H1 (cell line): ENCODE measurements at regions not wholly inside any gene's neighbourhood (a gene's known extent, or its start where the extent isn't known, plus 50 kb on each side); places are given as distances from the start of the nearest gene placed in this dataset.

Experiments
- BCL11A ChIP-seq, 2 experiments: IDR thresholded peaks; one replicate each; pipeline ENCODE4 v1.6.1; 2011; ENCODE audit warnings: low read depth in 2 of 2, low read length in 2 of 2, mild to moderate bottlenecking in 2 of 2
- CREB1 ChIP-seq: IDR thresholded peaks from 2 replicates; pipeline ENCODE4 v1.6.1; 2012; ENCODE audit warnings: inconsistent platforms
- HDAC2 ChIP-seq, 2 experiments: fragments of 300-600 bp in 1 of 2; sonication (generic) in 1 of 2; IDR thresholded peaks; 2 replicates each; pipeline ENCODE4 v1.6.1; 2011 to 2012; ENCODE audit warnings: low read depth in 2 of 2, low read length in 2 of 2, mild to moderate bottlenecking in 2 of 2, moderate library complexity in 2 of 2, borderline replicate concordance in 1 of 2, inconsistent platforms in 1 of 2
- JUN ChIP-seq: IDR thresholded peaks from 2 replicates; pipeline ENCODE4 v1.6.1; 2011; ENCODE audit warnings: low read depth, mild to moderate bottlenecking, improper control_type of control experiment, low read length
- JUND ChIP-seq: IDR thresholded peaks from 2 replicates; pipeline ENCODE4 v1.6.1; 2011; ENCODE audit warnings: mild to moderate bottlenecking, improper control_type of control experiment, low read length
- POLR2A ChIP-seq, 2 experiments: IDR thresholded peaks; 1 replicate in 1 of 2; 2 replicates in 1 of 2; pipeline ENCODE4 v1.6.1; 2011; ENCODE audit warnings: low read depth in 2 of 2, low read length in 2 of 2, mild to moderate bottlenecking in 2 of 2; ENCODE audit errors: control extremely low read depth in 1 of 2
- RFX5 ChIP-seq: IDR thresholded peaks from 2 replicates; pipeline ENCODE4 v1.6.1; 2011; ENCODE audit warnings: low read depth, low read length, improper control_type of control experiment, borderline replicate concordance
- SUZ12 ChIP-seq: fragments of 200-600 bp; sonication (generic); IDR thresholded peaks from 2 replicates; pipeline ENCODE4 v1.6.1; 2012; ENCODE audit warnings: mild to moderate bottlenecking, inconsistent platforms, low read length, moderate library complexity, mixed read lengths
- TF ChIP-seq, protein P1 (sequence below), 3 experiments: IDR thresholded peaks; 1 replicate in 2 of 3; 2 replicates in 1 of 3; pipeline versions ENCODE4 v1.5.1 to v1.6.1; 2011; ENCODE audit warnings: low read length in 3 of 3, mild to moderate bottlenecking in 3 of 3, inconsistent platforms in 2 of 3, low read depth in 1 of 3, moderate library complexity in 1 of 3; ENCODE audit not compliant: insufficient read depth in 1 of 3; ENCODE audit errors: control extremely low read depth in 1 of 3
- TF ChIP-seq, protein P2 (sequence below): IDR thresholded peaks from 2 replicates; pipeline ENCODE4 v1.6.1; 2011; ENCODE audit warnings: low read depth, mild to moderate bottlenecking, low read length; ENCODE audit not compliant: insufficient read depth

DNA sequence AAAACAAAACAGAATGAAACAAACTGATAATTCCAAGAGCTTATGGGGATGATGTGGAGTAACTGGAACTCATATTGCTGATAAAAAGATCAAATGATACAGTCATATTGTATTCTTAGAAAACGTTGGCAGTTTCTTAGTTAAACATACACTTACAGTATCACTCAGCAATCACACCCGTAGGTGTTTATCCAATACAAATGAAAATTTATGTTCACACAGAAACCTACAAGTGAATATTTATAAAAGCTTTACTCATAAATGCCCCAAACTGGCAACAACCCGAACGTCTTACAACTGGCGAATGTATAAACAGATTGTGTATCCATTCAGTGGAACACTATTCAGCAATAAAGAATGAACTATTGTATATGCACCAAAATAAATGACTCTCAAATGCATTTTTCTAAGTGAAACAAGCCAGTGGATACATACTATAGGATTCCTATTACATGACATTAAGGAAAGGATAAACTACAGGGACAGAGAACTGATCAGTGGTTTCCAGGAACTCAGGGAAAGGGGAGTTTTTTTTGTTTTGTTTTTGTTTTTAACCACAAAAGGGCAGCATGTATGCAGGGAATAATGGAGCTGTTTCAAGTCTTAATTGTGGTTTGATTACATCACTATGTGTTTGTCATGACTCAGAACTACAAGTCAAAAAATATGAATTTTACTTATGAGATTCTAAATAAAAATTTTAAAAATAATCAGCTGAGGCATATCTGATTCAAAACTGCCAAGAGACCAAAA is 71.8 kb upstream of the NDUFB4 start:
- TF ChIP-seq HDAC2 (IDR thresholded peaks at IDR 0.05; ENCODE audit: borderline replicate concordance in 1 of 2, low read depth in 2 of 2, low read length in 2 of 2) (no peak), RFX5 (no peak), POLR2A (IDR thresholded peaks at IDR 0.05; ENCODE audit: control extremely low read depth in 1 of 2, low read depth in 2 of 2, low read length in 2 of 2) (no peak), JUND (no peak), CREB1 (no peak), SUZ12 (no peak), JUN (no peak), BCL11A (IDR thresholded peaks at IDR 0.05; ENCODE audit: low read depth in 2 of 2, low read length in 2 of 2) (no peak)
- TF ChIP-seq, protein P1, sequence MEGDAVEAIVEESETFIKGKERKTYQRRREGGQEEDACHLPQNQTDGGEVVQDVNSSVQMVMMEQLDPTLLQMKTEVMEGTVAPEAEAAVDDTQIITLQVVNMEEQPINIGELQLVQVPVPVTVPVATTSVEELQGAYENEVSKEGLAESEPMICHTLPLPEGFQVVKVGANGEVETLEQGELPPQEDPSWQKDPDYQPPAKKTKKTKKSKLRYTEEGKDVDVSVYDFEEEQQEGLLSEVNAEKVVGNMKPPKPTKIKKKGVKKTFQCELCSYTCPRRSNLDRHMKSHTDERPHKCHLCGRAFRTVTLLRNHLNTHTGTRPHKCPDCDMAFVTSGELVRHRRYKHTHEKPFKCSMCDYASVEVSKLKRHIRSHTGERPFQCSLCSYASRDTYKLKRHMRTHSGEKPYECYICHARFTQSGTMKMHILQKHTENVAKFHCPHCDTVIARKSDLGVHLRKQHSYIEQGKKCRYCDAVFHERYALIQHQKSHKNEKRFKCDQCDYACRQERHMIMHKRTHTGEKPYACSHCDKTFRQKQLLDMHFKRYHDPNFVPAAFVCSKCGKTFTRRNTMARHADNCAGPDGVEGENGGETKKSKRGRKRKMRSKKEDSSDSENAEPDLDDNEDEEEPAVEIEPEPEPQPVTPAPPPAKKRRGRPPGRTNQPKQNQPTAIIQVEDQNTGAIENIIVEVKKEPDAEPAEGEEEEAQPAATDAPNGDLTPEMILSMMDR (IDR thresholded peaks at IDR 0.05; ENCODE audit: control extremely low read depth in 1 of 3, insufficient read depth in 1 of 3, low read depth in 1 of 3, low read length in 3 of 3) = no peak
- TF ChIP-seq, protein P2, sequence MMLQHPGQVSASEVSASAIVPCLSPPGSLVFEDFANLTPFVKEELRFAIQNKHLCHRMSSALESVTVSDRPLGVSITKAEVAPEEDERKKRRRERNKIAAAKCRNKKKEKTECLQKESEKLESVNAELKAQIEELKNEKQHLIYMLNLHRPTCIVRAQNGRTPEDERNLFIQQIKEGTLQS = no peak
